Gastrocnemius medialis (tissue), 4 donors: ENCODE measurements at regions not wholly inside any gene's neighbourhood (a gene's known extent, or its start where the extent isn't known, plus 50 kb on each side); places are given as distances from the start of the nearest gene placed in this dataset.

Source experiments
- ATAC-seq, 2 donors: fragments of 150-250 bp; one replicate each; pipeline ENCODE4 v1.9.1; 2016
- DNase-seq, 2 donors: peaks; one replicate each; pipeline ENCODE4 v3.0.0-alpha.2; 2019
- H3K27ac ChIP-seq, 4 donors: fragments of 200-600 bp; sonication (generic); 1 replicate in 1 of 4; 2 replicates in 3 of 4; pipeline ENCODE4 v1.5.1; 2016 to 2018; ENCODE audit warnings: mild to moderate bottlenecking in 2 of 4, moderate library complexity in 1 of 4
- H3K27me3 ChIP-seq, 3 donors: fragments of 200-600 bp; sonication (generic) in 2 of 3; 1 replicate in 1 of 3; 2 replicates in 2 of 3; pipeline versions ENCODE4 v1.5.1 to v1.6.0; 2016 to 2019; ENCODE audit warnings: mild to moderate bottlenecking in 1 of 3, moderate library complexity in 1 of 3
- H3K36me3 ChIP-seq, 2 donors: fragments of 200-600 bp; sonication (generic) in 1 of 2; one replicate each; pipeline ENCODE4 v1.5.1; 2017 to 2018
- H3K4me1 ChIP-seq, 2 donors: fragments of 200-600 bp; sonication (generic) in 1 of 2; one replicate each; pipeline ENCODE4 v1.5.1; 2016 to 2017; ENCODE audit warnings: mild to moderate bottlenecking in 2 of 2
- H3K4me3 ChIP-seq, 4 donors: fragments of 200-600 bp; sonication (generic) in 3 of 4; 1 replicate in 1 of 4; 2 replicates in 3 of 4; pipeline ENCODE4 v1.5.1; 2016 to 2019; ENCODE audit warnings: mild to moderate bottlenecking in 2 of 4
- H3K9me3 ChIP-seq, 3 donors: fragments of 200-600 bp; sonication (generic) in 2 of 3; 1 replicate in 1 of 3; 2 replicates in 2 of 3; pipeline ENCODE4 v1.5.1; 2016 to 2019
- POLR2A ChIP-seq, 2 donors: fragments of 450-650 bp; IDR thresholded peaks; one replicate each; pipeline ENCODE4 v1.6.1; 2017; ENCODE audit warnings: antibody characterized with exemption in 2 of 2, mild to moderate bottlenecking in 2 of 2, moderate library complexity in 2 of 2
- in situ Hi-C, 4 donors: fragments of 200-750 bp; cut with MboI; loops; one replicate each; pipeline versions ENCODE4 v1.15.0 to v1.8.0; 2017; ENCODE audit warnings: low sequenced_read_pairs in 4 of 4
- intact Hi-C: fragments of 100-400 bp; cut with DNase I; formaldehyde crosslinking; loops from one replicate; pipeline ENCODE4 v1.15.1; 2023; ENCODE audit warnings: low total_unique reads
- TF ChIP-seq, protein P1 (sequence below), 5 experiments: fragments of 450-650 bp in 3 of 5; fragments of 200-600 bp in 2 of 5; sonication (generic) in 2 of 5; IDR thresholded peaks in 4 of 5; conservative IDR thresholded peaks in 1 of 5; 1 replicate in 4 of 5; 2 replicates in 1 of 5; pipeline ENCODE4 v1.5.1; 2016 to 2019; ENCODE audit warnings: antibody characterized with exemption in 5 of 5, mild to moderate bottlenecking in 3 of 5, moderate library complexity in 3 of 5

DNA sequence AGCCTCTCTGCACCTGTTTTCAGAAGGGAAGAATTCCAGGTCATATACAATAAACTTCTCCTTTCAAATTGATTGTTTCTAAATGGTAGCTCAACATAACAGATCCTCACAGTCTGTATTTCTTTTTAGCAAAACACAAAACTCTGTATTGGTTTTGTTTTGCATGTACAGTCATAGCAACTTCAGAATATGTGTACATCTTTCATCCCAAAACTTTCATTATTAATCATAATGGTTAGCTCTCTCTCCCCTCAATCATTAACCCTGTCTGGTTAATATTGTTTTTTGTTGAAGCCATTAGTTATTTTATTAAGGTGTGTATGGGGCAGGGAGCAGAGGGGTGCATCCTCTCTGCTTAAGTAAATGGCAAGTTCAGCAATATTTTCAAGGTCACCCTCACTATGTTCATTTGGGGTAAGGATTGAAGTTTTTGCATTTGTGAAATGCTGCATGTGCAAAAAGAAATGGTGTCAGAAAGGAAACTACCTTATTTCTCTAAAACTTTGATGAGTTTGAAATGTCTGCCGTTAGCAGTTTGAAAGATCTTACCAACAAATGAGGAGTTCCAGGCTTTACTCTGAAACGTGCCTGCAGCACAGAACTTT, 136.8 kb upstream of the BTBD3 start:
- in situ Hi-C loops: no loop called here
- Histone ChIP-seq H3K36me3 (no peaks in the 10 kb centered on the region), H3K4me3 (no peak overlapping the region), H3K27ac (no peak overlapping the region), H3K9me3 (no peaks in the 10 kb centered on the region), H3K4me1 (no peaks in the 10 kb centered on the region), H3K27me3 (no peaks in the 10 kb centered on the region)
- intact Hi-C loops: no loop called here
- ATAC-seq: no peak
- no peak for DNase-seq
- TF ChIP-seq, protein P1, sequence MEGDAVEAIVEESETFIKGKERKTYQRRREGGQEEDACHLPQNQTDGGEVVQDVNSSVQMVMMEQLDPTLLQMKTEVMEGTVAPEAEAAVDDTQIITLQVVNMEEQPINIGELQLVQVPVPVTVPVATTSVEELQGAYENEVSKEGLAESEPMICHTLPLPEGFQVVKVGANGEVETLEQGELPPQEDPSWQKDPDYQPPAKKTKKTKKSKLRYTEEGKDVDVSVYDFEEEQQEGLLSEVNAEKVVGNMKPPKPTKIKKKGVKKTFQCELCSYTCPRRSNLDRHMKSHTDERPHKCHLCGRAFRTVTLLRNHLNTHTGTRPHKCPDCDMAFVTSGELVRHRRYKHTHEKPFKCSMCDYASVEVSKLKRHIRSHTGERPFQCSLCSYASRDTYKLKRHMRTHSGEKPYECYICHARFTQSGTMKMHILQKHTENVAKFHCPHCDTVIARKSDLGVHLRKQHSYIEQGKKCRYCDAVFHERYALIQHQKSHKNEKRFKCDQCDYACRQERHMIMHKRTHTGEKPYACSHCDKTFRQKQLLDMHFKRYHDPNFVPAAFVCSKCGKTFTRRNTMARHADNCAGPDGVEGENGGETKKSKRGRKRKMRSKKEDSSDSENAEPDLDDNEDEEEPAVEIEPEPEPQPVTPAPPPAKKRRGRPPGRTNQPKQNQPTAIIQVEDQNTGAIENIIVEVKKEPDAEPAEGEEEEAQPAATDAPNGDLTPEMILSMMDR (IDR thresholded peaks at IDR 0.05 in 4 of 5, conservative IDR thresholded peaks at IDR 0.05 in 1 of 5): no peak
- TF ChIP-seq POLR2A (IDR thresholded peaks at IDR 0.05): no peak

DNA sequence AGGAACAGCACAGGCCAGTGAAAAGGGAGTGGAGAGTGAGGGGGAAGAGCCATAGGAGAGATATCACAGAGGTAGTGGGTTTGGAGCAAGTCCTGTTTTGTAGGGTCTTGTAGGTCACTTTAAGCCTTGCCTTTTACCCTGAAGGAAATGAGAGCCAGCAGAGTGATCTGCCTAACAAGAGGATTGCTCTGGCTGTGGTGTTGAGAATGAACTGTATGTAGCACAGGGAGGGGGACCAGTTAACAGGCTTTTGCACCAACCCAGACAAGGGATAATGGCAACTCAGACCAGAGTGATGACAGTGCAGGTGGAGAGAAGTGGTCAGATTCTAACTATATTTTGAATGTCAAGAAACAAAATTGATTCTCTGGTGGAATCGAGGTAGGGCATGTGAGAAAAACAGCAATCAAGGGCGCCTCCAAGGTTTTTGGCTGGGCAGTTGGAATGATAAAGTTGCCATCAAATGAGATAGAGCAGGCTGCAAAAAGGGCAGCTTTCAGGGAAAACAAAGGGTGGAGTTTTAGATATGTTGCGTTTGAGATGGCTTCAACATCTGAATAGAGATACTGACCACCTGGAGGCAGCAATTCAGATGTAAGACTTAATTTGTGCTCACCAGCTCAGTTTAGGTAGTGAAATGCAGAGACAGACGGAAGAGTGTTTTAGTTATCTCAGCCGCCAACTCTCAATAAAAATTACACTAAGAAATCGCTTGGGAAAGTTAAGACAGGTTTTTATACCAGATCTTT, 134.4 kb upstream of the BTBD3 start:
- TF ChIP-seq, protein P1 (IDR thresholded peaks at IDR 0.05 in 4 of 5, conservative IDR thresholded peaks at IDR 0.05 in 1 of 5): no peak
- no peak for TF ChIP-seq POLR2A (IDR thresholded peaks at IDR 0.05)
- Histone ChIP-seq H3K27ac (no peak overlapping the region), H3K36me3 (no peaks in the 10 kb centered on the region), H3K4me1 (no peaks in the 10 kb centered on the region), H3K4me3 (no peak overlapping the region), H3K27me3 (no peaks in the 10 kb centered on the region), H3K9me3 (no peaks in the 10 kb centered on the region)
- DNase-seq (no peak), ATAC-seq (no peak)
- intact Hi-C loops (no loop called here), in situ Hi-C loops (no loop called here)

DNA sequence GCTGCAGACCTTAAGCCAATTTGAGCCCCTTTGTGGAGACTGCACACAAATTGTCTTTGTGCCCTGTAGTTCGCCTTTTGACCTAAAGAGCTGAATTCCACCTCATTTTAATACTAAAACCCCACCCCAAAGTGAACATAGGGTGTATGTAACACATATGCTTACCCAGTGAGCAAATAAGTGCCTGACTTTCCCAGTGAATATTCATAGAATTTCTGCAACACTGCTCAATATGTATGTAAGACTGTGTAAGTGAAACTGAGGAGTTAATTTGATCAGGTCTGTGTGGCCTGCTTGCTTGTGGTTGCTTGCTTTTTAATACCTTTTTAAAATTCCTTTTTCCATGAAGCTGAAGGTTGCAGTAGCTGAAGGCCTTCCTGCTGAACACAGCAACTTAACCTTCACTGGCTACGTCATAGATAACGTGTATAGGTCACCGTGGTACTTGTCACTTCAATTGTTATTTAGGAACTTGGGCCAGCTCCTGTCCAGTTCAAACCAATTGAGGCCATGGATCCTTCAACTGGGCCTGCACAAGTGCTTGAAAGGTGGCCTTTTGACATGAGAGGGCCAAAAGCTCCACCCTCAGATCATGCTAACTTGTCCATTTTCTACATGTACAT, 131.7 kb upstream of the BTBD3 start:
- H3K9me3 ChIP-seq: no peaks in the 10 kb centered on the region
- in situ Hi-C loops: no loop called here
- no peaks in the 10 kb centered on the region for H3K36me3 ChIP-seq
- H3K4me1 ChIP-seq: no peaks in the 10 kb centered on the region
- no peak for ATAC-seq
- no peak overlapping the region for H3K27ac ChIP-seq
- no peaks in the 10 kb centered on the region for H3K27me3 ChIP-seq
- DNase-seq: no peak
- intact Hi-C loops: no loop called here
- H3K4me3 ChIP-seq: no peak overlapping the region
- TF ChIP-seq POLR2A (IDR thresholded peaks at IDR 0.05): no peak
- TF ChIP-seq, protein P1 (IDR thresholded peaks at IDR 0.05 in 4 of 5, conservative IDR thresholded peaks at IDR 0.05 in 1 of 5): no peak

DNA sequence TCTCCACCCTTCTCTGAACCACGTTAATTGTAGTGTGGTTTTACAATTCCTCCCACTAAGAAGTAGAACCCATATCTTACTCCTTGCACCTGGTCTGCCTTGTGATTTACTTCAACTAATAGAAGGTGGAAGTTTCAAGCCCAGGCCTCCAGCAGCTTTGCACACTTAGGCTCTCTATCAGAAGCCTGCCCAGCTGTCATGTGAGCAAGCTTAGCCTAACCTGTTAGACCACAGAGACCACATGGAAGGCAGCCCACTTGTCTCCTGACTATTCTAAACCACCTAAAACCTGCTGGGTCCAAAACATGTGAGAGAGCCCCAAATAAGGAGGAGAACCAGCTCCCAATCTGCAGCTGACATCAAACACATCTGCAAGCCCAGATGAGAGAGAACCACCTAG, 127.6 kb upstream of the BTBD3 start:
- TF ChIP-seq, protein P1 (IDR thresholded peaks at IDR 0.05 in 4 of 5, conservative IDR thresholded peaks at IDR 0.05 in 1 of 5): no peak
- no peak for TF ChIP-seq POLR2A (IDR thresholded peaks at IDR 0.05)
- in situ Hi-C loops: no loop called here
- ATAC-seq (no peak), DNase-seq (no peak)
- H3K4me3 ChIP-seq: no peak overlapping the region
- H3K4me1 ChIP-seq: no peaks in the 10 kb centered on the region
- no peak overlapping the region for H3K27ac ChIP-seq
- intact Hi-C loops: no loop called here
- H3K36me3 ChIP-seq: no peaks in the 10 kb centered on the region
- no peaks in the 10 kb centered on the region for H3K27me3 ChIP-seq
- H3K9me3 ChIP-seq: no peaks in the 10 kb centered on the region
